ENCODE measurements at regions not wholly inside any gene's neighbourhood (a gene's known extent, or its start where the extent isn't known, plus 50 kb on each side); places are given as distances from the start of the nearest gene placed in this dataset.
"Not testable (repeated sequence)": the region's sequence is repeated elsewhere in the genome, so short reads cannot be mapped to it uniquely, and the experiment has no call there.

GRCh38 chr7:13717031-13717430 lies 272.4 kb downstream of the ETV1 start:
- DNase-seq (ENCODE audit: low read depth) = no peak

DNA sequence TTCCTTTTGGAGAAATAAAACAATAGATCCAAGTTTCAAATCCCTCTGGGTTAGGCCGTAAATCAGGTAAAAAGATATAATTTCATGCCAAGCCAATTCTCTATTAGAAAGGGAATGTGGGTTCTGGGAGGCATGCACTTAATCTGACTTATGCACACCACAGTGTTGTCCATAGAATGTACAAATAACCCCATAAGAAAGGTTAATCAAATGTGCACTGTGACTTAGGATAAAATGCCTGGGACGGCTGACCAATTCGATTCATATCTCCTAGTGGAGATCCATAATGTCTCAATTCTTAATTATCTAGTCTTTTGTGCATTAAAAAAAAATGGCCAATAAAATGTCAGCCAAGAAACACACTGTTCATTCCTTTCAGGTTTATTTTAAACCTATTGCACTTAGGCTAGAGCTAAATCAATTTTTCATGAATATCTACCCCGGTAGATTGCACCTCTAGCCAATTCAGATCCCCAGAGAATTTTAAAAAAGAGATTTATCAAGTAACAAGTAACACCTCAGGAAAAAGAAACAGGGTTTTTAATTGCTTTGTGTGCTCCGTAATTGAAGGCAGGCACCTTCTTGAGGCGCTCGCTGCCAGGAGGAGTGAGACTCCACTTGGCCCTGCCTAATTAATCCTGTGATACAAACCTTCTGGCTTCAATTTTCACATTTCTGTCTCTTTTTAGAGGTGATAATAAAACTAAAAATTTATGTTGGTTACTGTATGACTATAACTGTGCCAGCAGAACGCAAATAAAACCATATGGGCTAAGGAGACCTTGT lies 265.1 kb downstream of the ETV1 start:
- no peak for DNase-seq (ENCODE audit: low read depth)

- no peak for DNase-seq (ENCODE audit: low read depth)
These were observed 264.4 kb downstream of the ETV1 start for GRCh38 chr7:13724977-13725566.

DNA sequence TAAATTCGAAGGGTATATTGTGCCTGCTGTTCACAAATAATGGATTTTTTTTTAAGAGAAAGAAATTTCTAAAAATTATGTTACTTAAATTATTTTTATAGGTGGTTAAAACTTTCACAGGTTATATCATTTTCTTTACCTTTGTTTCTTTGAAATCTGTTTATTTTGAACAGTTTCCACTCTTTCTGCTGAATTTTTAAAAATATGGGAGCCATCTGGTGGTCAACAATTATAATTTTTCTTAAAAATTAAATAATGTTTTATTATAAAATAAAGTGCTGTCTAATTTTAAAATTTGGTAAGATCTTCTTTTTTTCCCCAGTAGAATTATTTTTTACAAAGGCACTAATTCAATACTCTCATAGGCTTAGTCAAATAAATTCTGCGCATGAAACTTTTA lies 263.9 kb downstream of the ETV1 start:
- DNase-seq (ENCODE audit: low read depth) = no peak

DNA sequence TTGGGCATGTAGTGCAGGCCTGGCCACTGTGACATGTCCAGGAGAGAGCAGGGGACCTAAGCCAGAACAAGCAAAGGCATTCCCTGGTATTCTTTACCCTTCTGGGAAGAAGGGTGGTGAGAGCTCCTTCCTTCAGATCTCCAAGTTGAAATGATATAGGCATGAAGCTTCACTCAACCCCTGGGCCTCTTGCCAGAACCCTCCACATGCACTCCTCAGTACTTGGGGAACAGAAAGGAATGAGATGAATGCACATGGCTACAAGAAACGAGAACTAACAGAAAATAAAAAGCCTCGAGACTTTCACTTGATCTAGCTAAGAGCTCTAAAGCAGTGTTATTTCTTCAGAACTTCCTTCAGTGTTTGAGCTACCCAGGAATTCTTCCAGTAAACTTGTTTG lies 262.2 kb downstream of the ETV1 start:
- DNase-seq (ENCODE audit: low read depth) = no peak

- DNase-seq (ENCODE audit: low read depth) = no peak
These were observed 261.7 kb downstream of the ETV1 start for GRCh38 chr7:13727751-13728150.

DNA sequence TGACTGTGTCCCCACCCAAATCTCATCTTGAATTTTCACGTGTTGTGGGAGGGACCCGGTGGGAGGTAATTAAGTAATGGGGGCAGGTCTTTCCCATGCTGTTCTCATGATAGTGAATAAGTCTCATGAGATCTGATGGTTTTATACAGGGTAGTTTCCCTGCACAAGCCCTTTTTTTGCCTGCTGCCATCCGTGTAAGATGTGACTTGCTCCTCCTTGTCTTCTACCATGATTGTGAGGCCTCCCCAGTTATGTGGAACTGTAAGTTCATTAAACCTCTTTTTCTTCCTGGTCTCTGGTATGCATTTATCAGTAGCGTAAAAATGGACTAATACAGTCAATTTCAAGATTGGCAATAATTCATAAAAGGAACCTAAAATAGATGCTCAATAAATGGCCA lies 261.0 kb downstream of the ETV1 start:
- not testable (repeated sequence) for DNase-seq (ENCODE audit: low read depth)

DNA sequence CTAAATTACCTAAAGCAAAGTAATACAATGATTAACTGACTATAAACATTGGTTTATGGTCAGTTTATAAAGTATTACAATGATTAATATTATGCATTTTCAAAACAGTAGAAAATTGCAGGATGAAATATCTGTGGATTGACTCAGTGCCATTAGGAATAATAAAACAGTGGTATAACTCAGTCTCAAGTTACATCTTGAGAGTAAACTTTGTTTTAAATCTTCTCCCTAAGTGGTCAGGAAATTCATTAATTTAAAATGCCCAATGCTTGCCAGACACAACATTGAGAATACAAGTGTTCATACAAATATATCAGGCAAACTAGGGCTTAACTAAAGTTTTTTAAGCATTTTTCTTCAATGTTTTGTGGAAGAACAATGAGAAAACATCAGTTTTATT lies 257.8 kb downstream of the ETV1 start:
- DNase-seq (ENCODE audit: low read depth) = no peak

DNA sequence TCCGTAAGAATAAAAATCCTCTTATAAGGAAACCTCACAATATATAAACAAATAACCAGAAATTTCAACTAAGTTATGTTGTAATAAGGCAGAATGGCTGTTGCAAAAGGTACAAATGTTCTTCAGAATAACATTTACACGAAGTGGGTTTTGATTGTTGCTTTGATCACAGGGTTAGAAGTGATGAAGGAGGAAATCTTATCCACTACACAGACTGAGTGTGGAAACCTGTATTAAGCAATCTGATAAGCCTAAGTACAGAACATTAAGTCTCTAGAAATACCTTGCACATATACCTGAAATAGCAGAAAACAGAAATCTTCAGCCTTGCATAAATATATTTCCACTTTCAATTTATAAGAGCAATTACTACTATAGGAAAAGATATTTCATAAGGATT lies 251.9 kb downstream of the ETV1 start:
- DNase-seq (ENCODE audit: low read depth) = no peak

DNA sequence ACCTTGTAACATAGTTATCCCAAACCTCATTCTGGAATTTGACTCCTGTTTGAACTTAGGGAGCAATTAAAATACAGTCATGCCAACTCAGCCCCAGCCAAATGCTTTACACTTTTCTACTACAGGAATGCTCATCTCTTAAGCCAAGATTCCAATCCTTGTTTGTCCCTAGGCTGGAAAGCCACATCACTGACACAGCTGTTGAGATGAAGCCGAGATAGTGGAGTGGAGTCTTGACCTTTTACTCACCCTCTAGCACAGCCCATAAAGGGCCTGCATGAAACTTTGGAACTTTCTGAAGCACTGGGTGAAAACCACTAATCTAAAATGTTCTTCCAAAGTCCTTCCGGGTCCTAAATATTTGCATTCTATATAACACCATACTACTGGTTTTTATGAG lies 247.3 kb downstream of the ETV1 start:
- DNase-seq (ENCODE audit: low read depth) = peak; percentile 65

DNA sequence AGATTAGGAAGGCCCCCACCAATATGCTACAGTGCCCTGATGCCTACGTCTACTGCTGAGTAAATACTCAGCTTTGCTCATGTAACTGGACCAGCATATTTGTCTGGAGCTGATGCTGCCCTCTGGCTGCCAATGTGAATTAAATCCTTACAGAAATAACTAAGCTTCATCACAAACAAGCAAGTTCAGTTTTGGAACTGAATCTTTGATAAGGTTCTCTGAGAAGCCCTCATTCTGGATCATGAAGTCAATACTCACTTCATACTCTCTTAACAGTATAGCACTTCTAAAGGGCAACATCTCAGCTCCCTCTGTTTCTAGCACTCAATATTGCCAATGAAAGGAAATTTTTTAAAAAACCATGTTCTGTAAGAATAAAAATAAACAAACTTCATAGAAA lies 246.7 kb downstream of the ETV1 start:
- DNase-seq (ENCODE audit: low read depth) = peak; percentile 33

GRCh38 chr7:13743226-13743625 lies 246.2 kb downstream of the ETV1 start:
- no peak for DNase-seq (ENCODE audit: low read depth)

DNA sequence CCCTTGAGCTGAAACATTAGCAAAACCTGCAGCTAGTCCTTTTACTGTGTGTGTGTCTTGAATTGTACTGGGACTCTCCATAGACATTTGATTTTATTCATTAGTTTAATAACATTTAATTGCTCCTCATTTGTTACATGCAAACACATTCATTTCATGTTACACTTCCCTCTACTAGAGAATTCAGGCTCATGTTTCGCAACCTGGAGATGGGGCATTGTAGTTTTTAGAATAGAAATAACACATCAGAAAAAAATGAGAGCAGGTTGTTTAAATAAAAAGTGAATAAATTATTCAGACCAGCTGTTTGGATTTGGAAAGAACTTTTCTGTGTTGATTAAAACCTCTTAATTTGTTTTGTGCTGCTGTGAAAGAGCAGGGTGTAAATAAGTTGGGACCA lies 243.9 kb downstream of the ETV1 start:
- DNase-seq (ENCODE audit: low read depth) = no peak

GRCh38 chr7:13748998-13749397 lies 240.5 kb downstream of the ETV1 start:
- no peak for DNase-seq (ENCODE audit: low read depth)

DNA sequence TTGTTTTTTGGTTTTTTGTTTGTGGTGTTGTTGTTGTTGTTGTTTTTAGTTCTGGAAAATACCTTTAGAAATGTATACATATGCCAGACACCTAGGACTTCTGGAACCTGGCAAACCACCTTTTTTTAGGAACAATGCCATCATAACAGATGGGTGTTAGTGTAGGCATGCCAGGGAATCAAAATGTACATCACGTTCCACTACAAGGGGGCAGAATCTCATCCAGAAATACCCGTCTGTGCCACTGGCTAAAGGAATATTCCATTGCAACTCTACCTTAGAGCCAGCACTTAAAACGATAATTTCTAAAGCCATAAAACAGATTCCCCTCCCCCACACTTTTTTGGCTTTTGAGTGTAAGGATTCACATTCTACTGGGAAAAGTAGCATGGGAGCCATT lies 239.8 kb downstream of the ETV1 start:
- no peak for DNase-seq (ENCODE audit: low read depth)

- no peak for DNase-seq (ENCODE audit: low read depth)
These were observed 237.7 kb downstream of the ETV1 start for GRCh38 chr7:13751766-13752165.

DNA sequence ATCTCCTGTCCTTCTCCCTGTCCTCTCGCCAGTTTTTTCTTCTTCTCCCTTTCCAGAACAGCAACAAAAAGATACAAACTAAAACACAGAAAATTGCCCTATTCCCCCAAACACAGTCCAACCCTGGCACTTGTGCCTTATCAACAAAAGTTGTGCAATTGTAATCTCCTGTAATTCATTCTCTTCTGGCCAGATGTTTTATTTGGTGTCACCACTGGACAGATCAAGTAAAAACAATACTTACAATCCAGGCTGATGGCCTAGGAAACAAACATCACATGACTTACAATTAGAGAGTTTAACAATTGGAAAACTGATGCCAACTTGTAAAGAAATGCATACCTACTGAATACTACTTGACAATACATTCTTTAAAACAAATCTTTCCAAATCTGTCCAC lies 231.6 kb downstream of the ETV1 start:
- no peak for DNase-seq (ENCODE audit: low read depth)

GRCh38 chr7:13765853-13766252 lies 223.6 kb downstream of the ETV1 start:
- not testable (repeated sequence) for DNase-seq (ENCODE audit: low read depth)

- DNase-seq (ENCODE audit: low read depth) = no peak
These were observed 219.2 kb downstream of the ETV1 start for GRCh38 chr7:13770305-13770704.

DNA sequence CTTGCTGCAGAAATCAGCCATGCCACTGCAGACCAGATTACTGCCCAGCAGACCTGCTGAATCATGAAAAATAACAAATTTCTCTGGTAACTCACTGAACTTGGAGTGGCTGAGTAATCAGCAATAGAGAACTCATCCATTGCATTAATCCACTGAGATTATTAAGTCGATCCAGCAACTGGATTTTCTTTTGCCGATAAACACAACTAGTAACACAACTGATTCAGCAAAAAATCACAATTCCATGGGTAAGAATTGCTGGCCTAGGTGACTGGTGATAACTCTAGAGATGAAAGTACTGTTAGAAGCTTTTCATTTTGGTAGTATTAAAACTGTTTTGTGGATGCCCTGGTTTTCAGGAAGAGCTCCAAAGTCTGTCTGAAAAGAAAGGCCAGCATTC lies 214.5 kb downstream of the ETV1 start:
- DNase-seq (ENCODE audit: low read depth) = no peak

DNA sequence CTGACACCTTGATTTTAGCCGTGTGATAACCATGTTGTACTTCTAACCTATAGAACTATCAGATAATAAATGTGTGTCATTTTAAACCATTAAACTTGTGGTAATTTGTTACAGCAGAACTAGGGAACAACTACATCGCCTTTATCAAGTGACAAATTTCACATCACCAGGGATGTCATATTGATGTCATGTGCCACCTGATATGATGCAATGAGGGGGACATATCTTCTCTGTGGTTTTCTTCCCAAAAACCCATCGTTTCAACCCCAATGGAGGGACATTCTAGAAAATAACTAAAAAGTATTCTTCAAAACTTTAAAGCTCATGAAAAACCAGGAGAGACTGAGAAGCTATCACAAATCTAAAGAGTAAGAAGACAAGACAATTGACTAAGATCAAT lies 212.2 kb downstream of the ETV1 start:
- DNase-seq (ENCODE audit: low read depth) = no peak

GRCh38 chr7:13778967-13779366 lies 210.5 kb downstream of the ETV1 start:
- peak; percentile 1 for DNase-seq (ENCODE audit: low read depth)

- no peak for DNase-seq (ENCODE audit: low read depth)
These were observed 198.9 kb downstream of the ETV1 start for GRCh38 chr7:13790611-13791010.

GRCh38 chr7:13792208-13792607 lies 197.3 kb downstream of the ETV1 start:
- no peak for DNase-seq (ENCODE audit: low read depth)
